Activated CD4-positive, CD25-positive, alpha-beta regulatory T cell treated with anti-CD3 and anti-CD28 coated beads, Interleukin-2, amount 50 U/mL, for 24 hours (primary cell): ENCODE measurements at regions not wholly inside any gene's neighbourhood (a gene's known extent, or its start where the extent isn't known, plus 50 kb on each side); places are given as distances from the start of the nearest gene placed in this dataset.
"Not testable (repeated sequence)": the region's sequence is repeated elsewhere in the genome, so short reads cannot be mapped to it uniquely, and the experiment has no call there.

ENCODE experiments used
- ATAC-seq, 2 donors: fragments of 150-1000 bp; cut with Tn5 transposase; one replicate each; pipeline ENCODE4 v1.10.0; 2021; ENCODE audit warnings: mild to moderate bottlenecking in 1 of 2, moderate library complexity in 1 of 2

DNA sequence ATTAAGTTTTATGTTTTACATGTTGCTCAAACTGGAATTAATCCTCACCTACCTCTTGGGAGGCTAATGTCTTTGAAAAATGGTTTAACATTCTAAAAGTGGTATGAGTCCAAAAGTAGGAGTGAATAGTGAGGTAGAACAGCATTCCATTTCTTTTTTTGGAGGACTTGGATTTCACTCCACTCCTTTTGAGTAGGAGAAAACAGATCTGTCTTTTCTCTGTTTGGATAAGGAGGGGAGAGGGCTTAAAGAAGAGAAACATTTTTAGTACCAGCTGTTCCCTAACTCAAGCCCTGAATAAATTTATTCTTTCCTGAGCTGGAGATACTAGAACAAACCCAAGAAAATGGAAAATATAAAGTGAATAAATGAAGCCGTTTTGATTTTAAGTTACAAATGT lies 687.9 kb downstream of the MECOM start:
- ATAC-seq: no peak

DNA sequence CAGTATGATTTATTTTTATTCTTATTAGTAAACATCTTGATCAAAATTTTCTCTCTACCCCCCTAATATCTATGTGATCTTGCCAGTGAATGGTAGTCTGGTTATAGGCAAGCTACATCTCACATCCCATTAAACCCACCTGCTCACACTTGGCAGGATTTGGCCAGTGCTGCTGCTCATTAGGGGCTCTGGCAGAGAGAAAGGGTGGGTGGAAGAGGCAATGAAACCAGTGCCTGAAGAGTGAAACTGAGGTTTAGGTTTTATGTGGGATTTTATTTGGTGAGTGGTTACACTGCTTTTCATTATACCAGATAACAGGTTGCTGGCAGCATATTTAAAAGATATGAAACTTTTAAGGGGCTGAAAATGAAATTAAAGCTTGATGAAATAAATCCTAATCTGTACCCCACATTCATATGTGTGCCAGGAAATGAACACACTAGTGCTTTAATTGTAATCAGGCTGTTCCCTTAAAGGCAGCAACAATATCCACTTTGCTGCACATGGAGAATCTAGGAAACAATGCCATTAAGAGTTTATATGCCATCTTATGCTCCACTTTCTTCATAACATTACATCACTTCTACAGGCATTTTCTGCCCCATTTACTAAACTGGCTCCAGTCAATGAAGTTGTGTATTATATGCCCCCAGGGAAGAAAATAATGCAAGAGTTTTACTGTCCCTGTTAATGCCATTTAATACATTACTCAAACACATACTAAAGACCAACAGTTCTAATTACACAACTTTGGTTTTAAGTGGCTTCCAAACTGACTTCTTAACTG lies 688.7 kb downstream of the MECOM start:
- no peak for ATAC-seq

DNA sequence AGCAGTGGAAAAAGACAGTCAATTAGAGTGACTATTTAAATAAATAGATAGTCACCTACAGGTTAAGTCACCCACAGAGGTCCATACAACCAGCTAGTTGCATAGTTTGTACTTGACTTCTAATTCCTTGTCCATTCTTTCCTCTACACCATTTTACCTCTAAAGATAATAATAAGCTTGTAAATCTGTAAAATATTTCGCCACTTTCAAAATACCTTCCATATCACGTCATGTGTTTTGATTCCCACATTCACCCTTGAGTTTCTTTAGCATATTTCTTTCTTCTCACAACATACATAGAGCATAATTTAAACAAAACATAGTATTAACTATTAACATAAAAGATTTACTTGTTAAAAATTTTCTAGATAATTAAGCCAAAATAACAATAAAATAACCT lies 689.6 kb downstream of the MECOM start:
- ATAC-seq: no peak

DNA sequence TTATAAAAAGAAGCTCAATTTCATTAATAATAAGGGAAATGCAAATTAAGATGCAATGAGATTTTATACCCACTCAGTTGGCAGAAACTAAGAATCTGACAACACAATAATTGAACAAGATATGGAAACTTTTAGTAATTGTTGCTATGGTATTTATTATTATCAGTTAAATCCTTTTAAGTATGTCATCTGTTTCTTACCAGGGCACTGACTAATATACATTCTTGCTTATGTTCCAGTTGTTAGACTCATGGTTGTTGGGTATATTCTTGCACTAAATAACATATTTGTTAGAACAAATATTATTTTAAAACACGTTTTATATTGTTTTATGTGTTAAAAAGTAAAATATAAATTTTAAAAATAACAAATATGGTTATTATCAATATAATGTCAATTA lies 690.3 kb downstream of the MECOM start:
- no peak for ATAC-seq

DNA sequence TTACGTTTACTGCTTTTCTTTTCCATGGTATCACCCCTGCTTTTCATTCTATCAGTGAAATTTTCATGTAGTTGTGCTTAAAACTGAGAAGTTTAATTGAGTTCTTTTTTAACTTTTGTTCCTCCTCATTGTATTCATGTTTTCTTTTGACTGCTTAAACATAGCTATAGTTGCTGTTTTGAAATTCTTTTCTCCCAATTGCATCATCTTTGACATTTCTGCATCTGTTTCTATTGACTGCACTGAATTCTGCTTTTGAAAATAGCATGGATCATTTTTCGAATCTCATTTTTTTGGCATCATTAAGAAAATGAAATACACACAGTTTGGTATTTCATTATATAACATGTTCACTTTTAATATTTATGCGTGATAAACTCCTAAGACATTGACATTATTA lies 694.9 kb downstream of the MECOM start:
- ATAC-seq: no peak

DNA sequence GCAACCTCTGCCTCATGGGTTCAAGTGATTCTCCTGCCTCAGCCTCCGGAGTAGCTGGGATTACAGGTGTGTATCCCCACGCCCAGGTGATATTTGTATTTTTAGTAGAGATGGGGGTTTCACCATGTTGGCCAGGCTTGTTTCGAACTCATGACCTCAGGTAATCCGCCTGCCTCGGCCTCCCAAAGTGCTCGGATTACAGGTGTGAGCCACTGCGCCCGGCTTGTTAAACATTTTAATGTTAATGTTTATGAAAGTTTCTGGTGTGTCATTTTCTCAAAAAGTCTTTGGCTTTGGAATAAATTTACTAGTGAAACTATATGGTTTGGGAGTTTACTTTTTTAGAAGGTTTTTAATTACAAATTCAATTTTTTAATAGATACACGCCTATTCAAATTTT lies 698.8 kb downstream of the MECOM start:
- no peak for ATAC-seq

DNA sequence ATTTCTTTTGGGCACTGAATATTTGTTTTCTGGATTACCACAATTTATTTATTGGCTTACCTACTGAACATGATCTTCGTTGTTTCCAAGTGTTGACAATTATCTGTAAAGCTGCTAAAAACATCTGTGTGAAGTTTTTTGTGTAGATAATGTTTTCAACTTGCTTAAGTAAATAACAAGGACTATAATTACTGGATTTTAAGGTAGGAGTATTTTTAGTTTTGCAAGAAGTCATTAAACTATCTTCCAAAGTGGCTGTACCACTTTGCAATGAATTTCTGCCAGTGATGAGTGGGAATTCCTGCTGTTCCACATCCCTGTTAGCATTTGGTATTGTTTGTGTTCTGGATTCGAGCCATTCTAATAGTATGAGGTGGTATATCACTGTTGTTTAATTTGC lies 702.2 kb downstream of the MECOM start:
- ATAC-seq: no peak

DNA sequence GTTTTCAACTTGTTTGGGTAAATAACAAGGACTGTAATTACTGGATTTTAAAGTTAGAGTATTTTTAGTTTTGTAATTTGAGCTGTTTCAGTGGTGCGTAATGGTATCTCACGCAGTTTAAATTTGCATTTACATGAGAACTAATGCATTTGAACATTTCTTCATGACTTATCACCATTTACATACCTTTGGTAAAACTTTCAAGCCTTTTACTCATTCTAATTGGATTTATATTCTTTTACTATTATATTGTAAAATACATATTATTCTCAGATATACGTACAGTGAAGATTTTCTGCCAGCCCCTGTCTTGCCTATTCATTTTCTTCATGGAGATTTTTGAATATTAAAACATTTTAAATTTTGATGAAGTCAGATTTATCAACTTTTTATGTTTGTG lies 703.8 kb downstream of the MECOM start:
- ATAC-seq: no peak

DNA sequence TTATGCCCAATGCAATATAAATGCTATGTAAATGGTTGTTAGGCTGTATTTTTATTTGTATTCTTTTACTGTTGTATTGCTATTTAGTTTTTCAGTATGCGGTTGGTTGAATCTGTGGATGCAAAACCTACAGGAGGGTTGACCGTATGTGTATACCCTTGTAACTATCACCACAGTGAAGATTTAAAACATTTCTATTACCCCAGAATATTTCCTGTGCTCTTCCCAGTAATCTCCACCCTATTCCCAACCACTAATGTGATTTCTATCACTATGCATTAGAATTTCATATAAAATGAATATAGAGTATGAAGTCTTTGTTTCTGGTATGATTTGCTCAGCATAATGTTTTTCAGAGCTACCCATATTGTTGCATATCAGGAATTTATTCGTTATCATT lies 705.0 kb downstream of the MECOM start:
- no peak for ATAC-seq

DNA sequence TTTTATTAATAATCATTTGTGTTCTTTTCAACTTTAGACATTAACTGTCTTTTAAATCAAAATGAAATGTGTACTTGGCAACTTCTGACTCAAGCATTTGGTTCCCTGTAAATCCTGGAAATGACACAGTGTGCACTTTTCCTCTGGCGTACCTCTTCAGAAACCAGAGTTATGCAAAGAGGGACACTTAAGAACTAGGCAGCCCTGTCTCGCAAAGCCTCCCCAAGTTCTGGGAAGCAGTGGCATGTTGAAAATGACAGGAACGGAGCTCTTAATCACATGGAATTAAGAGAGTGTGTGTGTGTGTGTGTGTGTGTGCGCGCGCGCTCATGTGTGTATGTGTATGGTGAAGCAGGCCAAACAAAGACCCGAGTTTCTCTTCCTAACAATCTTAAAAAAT lies 707.4 kb downstream of the MECOM start:
- ATAC-seq: no peak

DNA sequence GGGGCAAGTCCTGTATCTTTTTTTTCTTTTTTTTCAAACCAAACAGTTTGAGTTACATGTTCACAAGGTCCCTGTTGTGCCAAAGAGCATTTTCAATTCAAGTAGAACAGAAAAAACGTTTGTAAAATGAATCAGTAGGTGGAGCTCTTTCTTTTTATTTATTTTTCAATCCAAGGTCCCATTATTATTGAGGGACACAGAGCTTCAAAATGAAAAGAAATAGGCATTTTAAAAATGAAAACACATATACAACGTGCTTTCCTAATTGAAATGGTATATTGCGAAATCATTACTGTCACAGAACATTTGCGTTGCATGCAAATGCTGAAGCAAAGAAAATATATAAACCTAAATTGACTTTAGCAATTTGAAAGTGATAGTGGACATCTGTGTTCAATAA lies 711.0 kb downstream of the MECOM start:
- ATAC-seq: no peak

DNA sequence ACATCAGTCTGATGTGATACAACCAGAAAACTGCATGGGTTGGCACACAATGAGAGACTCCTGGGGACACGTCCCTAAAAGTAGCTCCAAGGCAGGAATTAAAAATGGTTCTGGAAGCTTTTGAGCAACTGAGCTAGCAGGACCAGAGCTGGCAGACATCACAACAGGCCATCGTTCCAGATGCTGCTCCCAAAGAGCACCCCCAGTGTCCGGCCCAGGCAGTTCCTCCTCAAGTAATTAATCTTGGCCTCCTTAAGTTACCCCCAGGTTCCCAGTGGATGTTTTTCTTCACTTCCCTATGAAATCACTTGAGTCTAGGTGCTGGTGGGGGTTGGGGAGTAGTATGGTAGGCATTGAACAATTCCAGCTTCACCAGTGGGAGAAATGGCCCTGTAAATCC lies 711.6 kb downstream of the MECOM start:
- no peak for ATAC-seq

DNA sequence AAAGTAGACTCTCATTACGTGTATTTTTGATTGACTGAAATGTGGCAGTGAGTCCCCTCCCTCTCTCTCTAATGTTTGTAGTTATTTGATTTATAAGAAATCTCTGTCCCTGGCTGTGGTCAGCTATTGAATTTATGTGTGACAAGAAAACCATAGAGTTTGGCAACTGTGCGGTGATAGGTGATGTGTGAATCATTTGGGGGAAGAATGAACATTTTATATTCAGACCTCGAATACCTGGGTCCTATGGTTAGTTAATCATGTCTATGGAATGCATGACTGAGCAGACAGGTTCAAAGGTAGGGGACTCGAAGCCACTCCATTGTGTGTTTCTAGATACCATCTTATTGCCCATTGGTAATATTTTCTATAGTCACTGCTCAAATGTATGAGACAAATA lies 712.1 kb downstream of the MECOM start:
- ATAC-seq: no peak

DNA sequence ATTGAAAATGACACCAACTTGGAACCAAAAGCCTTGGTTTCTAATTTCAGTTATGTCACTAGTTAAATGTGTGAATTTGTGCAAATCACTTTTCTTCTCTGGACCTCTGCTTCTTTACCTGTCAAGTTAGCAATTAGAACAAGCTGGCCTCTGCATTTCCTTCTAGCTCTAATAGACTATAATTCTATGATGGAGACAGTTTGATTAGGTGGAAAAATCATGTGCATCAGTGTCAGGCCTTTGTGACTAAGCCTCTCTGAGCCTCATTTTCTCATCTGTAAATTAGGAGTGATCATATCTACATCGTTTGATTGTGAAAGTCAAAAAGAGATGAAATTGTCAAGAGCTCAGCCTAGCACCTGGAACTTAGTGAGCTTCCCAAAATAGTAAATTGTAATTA lies 712.9 kb downstream of the MECOM start:
- ATAC-seq: no peak

DNA sequence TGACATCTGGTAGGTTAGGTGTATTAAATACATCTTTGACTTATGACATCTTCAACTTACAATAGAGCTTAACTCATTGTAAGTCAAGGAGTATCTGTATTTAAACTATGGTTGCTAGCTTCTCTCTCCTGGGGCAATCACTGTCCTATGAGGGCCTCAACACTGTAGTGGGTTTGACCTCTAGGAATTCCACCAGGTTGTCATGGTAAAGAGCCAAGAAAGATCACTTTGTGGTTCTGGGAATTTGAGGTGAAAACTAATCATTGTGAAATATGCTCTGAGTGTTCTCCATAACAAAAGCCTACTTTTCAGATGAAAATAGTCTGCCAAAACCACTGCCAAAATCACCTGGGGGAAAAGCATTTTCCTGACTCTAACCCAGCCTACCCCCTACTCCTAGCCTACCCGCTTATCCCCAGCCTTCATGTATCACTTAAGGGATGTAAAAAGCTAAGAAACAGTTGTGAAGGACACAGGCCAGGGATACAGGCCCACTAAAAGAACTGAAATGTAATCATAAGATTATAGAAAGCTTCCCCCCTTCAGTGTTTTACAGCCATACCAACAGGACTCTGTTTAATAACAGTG lies 723.8 kb downstream of the MECOM start:
- ATAC-seq: no peak

DNA sequence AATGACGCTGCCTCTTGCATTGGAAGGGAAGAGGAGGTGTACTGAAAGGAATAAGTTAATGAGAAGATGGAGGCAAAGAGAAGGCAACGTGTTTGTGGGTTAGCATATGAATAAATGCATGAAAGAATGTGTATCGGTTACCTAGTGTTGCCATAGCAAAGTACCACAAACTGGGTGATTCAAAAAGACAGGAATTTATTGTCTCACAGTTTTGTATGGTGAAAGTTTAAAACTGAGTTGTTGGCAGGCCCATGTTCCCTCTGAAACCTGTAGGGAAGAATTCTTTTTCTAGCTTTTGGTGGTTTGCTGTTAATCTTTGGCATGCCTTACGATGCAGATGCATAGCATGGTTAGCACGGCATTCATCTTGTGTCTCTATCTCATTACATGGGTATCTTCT lies 729.9 kb downstream of the MECOM start:
- ATAC-seq: no peak

DNA sequence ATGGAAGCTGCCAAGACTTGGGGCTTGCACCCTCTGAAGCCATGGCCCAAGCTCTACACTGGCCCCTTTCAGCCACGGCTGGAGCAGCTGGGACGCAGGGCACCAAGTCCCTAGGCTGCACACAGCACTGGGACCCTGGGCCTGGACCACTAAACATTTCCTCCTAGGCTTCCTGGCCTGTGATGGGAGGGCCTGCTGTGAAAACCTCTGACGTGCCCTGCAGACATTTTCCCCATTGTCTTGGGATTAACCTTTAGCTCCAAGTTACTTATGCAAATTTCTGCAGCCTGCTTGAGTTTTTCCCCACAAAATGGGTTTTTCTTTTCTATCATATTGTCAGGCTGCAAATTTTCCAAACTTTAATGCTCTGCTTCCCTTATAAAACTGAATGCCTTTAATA lies 733.5 kb downstream of the MECOM start:
- not testable (repeated sequence) for ATAC-seq

DNA sequence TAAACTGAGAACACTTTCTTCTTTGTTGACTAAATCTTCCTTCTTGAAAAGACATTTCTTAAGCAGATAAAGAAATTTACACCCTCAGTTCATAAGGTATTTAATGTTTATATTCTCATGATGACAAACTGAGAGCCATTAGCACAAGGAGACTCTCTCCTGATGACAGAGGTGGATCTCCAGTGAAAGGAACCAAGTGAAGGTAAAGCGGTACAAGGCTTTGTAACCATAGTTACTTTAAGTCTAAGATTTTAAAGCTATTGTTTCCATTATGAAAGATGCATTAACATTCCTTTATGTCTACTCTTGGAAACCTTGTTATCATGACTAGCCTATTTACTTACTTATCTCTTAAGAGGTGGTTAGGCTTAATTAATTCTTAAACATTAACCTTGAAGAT lies 737.1 kb downstream of the MECOM start:
- ATAC-seq: no peak

DNA sequence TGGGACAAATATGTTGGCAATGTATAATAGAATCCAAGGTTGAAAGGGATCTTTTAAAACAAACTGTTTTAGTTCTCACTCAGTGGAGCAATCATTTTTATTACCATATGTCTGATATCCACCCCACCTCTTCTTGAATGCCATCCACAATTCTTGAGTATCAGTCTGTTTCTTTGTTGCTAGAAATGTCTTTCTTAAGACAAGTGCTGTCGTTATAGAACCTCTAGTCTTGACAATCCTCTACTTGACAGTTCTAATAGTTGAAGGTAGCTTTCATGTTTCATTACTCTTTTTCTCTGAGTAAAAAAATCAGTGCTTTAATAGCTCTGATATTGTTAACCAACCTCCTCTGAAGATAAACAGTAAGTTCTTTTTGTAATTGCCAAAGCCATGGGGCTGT lies 737.9 kb downstream of the MECOM start:
- no peak for ATAC-seq

DNA sequence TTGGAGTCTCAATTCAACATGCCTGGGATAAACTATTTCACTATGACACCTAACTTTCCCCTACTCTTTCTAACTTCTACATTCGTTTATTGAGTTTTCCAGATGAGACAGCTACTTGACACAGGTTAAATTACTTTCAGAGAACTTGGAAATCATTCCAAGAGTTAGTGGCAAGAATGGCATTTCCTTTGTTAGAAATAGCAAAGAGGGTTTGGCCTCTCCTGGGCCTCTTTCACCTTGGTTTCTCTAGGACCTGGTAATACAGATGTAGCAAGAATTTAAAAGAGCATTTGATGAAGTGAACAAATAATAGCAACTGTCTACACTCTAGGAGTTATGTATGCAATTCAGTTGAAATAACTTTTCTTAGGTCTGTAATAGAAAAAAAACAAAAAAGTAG lies 748.9 kb downstream of the MECOM start:
- ATAC-seq: no peak

DNA sequence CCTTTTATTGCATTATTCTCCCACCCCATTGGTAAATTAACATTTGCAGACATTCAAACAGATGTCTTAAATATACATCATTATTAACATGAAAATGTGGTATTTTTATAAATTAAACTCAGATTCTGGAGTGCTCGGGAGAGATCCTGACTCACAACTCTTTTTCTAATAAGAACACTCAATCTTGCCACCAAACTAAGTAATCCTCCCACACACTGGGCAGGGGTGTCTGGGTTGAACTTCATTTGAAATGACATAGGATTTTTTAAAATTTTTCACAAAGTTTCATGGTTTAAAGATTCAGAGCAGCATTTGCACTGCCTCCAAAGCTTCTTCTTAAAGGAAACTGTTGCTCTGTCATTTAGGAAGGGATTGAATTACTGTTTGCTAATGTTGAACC lies 754.3 kb downstream of the MECOM start:
- ATAC-seq: no peak

DNA sequence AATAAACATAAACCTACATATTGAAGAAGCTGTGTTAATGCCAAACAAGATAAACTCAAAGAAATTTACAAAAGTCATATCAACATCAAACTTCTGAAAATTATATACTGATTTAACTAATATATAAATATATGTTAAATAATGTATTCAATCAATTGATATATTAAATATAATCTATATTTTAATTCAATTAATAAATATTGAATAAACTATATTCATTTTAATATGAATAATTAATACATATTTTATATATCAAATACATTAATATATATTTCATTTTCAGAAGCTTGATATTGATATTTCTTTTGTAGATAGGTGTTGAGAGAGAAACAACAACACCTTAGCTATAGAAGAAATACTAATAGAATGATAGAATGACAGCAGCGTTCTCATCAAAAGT lies 768.1 kb downstream of the MECOM start:
- ATAC-seq: no peak

DNA sequence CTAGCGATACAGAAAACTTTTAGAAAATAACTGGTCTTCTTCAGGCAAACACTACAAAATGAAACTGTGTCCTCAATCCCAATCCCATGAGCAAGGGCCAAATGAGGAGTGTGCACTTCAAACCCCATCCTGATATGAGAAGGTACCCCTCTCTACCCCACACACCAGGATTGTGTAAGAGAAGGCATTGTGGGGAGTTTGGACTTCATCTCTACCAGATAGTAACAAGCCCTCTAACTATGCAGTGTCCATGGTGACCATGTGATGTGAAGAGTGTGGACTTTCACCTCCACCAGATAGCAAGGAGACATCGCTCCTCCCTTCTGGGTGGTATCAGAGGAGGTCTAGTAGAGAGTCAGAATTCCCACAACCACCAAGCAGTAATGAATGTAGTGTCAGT lies 769.3 kb downstream of the MECOM start:
- no peak for ATAC-seq

DNA sequence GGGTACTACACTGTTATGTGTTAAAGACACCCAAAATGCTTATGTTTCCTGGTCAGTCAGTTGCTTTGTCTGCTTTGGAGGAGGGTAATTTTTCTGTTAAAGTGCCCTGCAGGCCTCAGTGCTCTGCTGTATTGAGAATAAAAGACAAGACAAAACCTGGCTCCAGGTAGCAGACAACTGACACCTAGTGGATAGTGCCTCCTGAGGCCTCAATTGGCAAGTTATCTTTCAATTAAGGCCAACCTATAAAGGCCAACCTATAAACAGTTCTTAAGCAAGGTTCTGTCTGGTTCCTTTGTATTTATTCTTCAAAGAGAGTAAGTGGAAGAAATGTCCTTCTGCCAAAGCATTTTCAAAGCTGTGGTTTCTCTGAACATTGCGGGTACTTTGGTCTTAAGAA lies 773.8 kb downstream of the MECOM start:
- no peak for ATAC-seq

DNA sequence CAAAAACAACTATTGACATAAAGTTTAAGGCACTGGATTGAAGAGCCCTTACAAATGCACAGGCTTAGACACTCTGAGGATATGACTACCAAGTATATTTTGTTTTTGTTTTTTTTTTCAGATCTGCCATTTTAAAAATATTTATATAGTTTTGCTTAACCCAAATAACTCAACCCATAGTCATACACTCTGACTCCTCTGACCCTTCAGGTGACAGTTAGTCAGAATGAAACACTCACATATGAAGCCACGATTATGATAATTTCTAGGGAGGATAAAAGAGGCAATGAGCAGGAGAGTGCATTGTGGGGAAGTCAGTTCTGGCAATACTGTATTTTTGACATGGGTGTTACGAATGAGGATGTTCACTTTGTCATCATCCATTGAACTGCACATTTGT lies 774.7 kb downstream of the MECOM start:
- ATAC-seq: no peak
